Upper lobe of left lung (tissue), 6 donors: ENCODE measurements at regions not wholly inside any gene's neighbourhood (a gene's known extent, or its start where the extent isn't known, plus 50 kb on each side); places are given as distances from the start of the nearest gene placed in this dataset.

ENCODE experiments used
- ATAC-seq, 2 donors: fragments of 200-7000 bp; cut with Tn5 transposase; one replicate each; pipeline ENCODE4 v1.9.1; 2022; ENCODE audit warnings: mild to moderate bottlenecking in 2 of 2, moderate library complexity in 2 of 2; ENCODE audit not compliant: low FRiP score in 2 of 2
- DNase-seq, 2 donors: peaks; one replicate each; pipeline ENCODE4 v3.0.0-alpha.2; 2019 to 2020
- H3K27ac ChIP-seq, 4 donors: fragments of 200-600 bp; sonication (generic); one replicate each; pipeline ENCODE4 v1.5.1; 2016 to 2019
- H3K27me3 ChIP-seq, 4 donors: fragments of 200-600 bp; sonication (generic); one replicate each; pipeline ENCODE4 v1.5.1; 2017 to 2019
- H3K36me3 ChIP-seq, 4 donors: fragments of 200-600 bp; sonication (generic); one replicate each; pipeline ENCODE4 v1.5.1; 2016 to 2019
- H3K4me1 ChIP-seq, 4 donors: fragments of 200-600 bp; sonication (generic); one replicate each; pipeline ENCODE4 v1.5.1; 2018 to 2019
- H3K4me3 ChIP-seq, 4 donors: fragments of 200-600 bp; sonication (generic); one replicate each; pipeline ENCODE4 v1.5.1; 2017 to 2019; ENCODE audit warnings: mild to moderate bottlenecking in 2 of 4, moderate library complexity in 1 of 4
- H3K9me3 ChIP-seq, 4 donors: fragments of 200-600 bp; sonication (generic); one replicate each; pipeline ENCODE4 v1.5.1; 2018 to 2019
- EP300 ChIP-seq, 4 donors: sonication (generic); formaldehyde crosslinking; IDR thresholded peaks; one replicate each; pipeline ENCODE4 v1.5.1; 2017; ENCODE audit warnings: antibody characterized with exemption in 4 of 4, control low read depth in 2 of 4
- POLR2A ChIP-seq, 4 donors: fragments of 450-650 bp; IDR thresholded peaks; one replicate each; pipeline ENCODE4 v1.5.1; 2016 to 2017; ENCODE audit warnings: antibody characterized with exemption in 4 of 4, mild to moderate bottlenecking in 2 of 4
- POLR2AphosphoS5 ChIP-seq, 2 donors: sonication (generic); formaldehyde crosslinking; IDR thresholded peaks; one replicate each; pipeline ENCODE4 v1.5.1; 2017; ENCODE audit warnings: antibody characterized with exemption in 2 of 2
- WGBS, 2 donors: methylation state at CpG; one replicate each; pipeline ENCODE4 v1.1.5; 2017 to 2018; 5-methylcytosine and 5-hydroxymethylcytosine counted together
- TF ChIP-seq, protein P1 (sequence below), 6 experiments: fragments of 450-650 bp in 4 of 6; fragments of 200-600 bp in 2 of 6; sonication (generic) in 2 of 6; IDR thresholded peaks; one replicate each; pipeline ENCODE4 v1.5.1; 2016 to 2019; ENCODE audit warnings: antibody characterized with exemption in 6 of 6
- donor health status: DM: no; HTN: no; CAD: no; lungs with moderate emphysema.
- donor health status: DM: no; HTN: yes; CAD: no; lungs with severe emphysema.

- Histone ChIP-seq H3K36me3 (no peaks in the 10 kb centered on the region), H3K27me3 (no peaks in the 10 kb centered on the region), H3K27ac (no peak overlapping the region), H3K4me3 (no peak overlapping the region), H3K9me3 (no peaks in the 10 kb centered on the region), H3K4me1 (peaks cover 0 to 9% (median 0%) of the 10 kb centered on the region in 4 donors)
- TF ChIP-seq POLR2AphosphoS5 (IDR thresholded peaks at IDR 0.05) (no peak), EP300 (IDR thresholded peaks at IDR 0.05) (no peak), POLR2A (IDR thresholded peaks at IDR 0.05) (no peak)
- TF ChIP-seq, protein P1, sequence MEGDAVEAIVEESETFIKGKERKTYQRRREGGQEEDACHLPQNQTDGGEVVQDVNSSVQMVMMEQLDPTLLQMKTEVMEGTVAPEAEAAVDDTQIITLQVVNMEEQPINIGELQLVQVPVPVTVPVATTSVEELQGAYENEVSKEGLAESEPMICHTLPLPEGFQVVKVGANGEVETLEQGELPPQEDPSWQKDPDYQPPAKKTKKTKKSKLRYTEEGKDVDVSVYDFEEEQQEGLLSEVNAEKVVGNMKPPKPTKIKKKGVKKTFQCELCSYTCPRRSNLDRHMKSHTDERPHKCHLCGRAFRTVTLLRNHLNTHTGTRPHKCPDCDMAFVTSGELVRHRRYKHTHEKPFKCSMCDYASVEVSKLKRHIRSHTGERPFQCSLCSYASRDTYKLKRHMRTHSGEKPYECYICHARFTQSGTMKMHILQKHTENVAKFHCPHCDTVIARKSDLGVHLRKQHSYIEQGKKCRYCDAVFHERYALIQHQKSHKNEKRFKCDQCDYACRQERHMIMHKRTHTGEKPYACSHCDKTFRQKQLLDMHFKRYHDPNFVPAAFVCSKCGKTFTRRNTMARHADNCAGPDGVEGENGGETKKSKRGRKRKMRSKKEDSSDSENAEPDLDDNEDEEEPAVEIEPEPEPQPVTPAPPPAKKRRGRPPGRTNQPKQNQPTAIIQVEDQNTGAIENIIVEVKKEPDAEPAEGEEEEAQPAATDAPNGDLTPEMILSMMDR (IDR thresholded peaks at IDR 0.05) = no peak
- ATAC-seq (peak in 1 of 2 donors; percentile 58), DNase-seq (no peak)
- 77 to 88% methylated on average over 2 of the region's 2 CpGs for WGBS, 2 donors
These were observed 208.3 kb upstream of the SERP2 start for GRCh38 chr13:44165221-44165888.

GRCh38 chr13:44165889-44166496 is 207.6 kb upstream of the SERP2 start:
- Histone ChIP-seq H3K4me1 (peaks cover 0 to 4% (median 0%) of the 10 kb centered on the region in 4 donors), H3K4me3 (no peak overlapping the region), H3K27me3 (no peaks in the 10 kb centered on the region), H3K36me3 (no peaks in the 10 kb centered on the region), H3K27ac (no peak overlapping the region), H3K9me3 (no peaks in the 10 kb centered on the region)
- TF ChIP-seq POLR2A (IDR thresholded peaks at IDR 0.05) (no peak), POLR2AphosphoS5 (IDR thresholded peaks at IDR 0.05) (no peak), EP300 (IDR thresholded peaks at IDR 0.05) (no peak)
- TF ChIP-seq, protein P1 (IDR thresholded peaks at IDR 0.05) = no peak
- DNase-seq (no peak), ATAC-seq (no peak)
- WGBS, 2 donors = 92 to 94% methylated on average over 7 of the region's 7 CpGs

GRCh38 chr13:44169018-44169911 is 204.4 kb upstream of the SERP2 start:
- no peaks in the 10 kb centered on the region for H3K9me3 ChIP-seq
- no peak overlapping the region for H3K4me3 ChIP-seq
- no peaks in the 10 kb centered on the region for H3K27me3 ChIP-seq
- 91 to 94% methylated on average over 2 of the region's 2 CpGs for WGBS, 2 donors
- TF ChIP-seq EP300 (IDR thresholded peaks at IDR 0.05) (no peak), POLR2A (IDR thresholded peaks at IDR 0.05) (no peak), POLR2AphosphoS5 (IDR thresholded peaks at IDR 0.05) (no peak)
- TF ChIP-seq, protein P1 (IDR thresholded peaks at IDR 0.05) = no peak
- H3K36me3 ChIP-seq = no peaks in the 10 kb centered on the region
- no peak for ATAC-seq
- peaks cover 0 to 3% (median 0%) of the 10 kb centered on the region in 4 donors for H3K4me1 ChIP-seq
- DNase-seq = no peak
- H3K27ac ChIP-seq = no peak overlapping the region

GRCh38 chr13:44170731-44171130 is 202.9 kb upstream of the SERP2 start:
- Histone ChIP-seq H3K27me3 (no peaks in the 10 kb centered on the region), H3K9me3 (no peaks in the 10 kb centered on the region), H3K4me3 (no peak overlapping the region), H3K36me3 (no peaks in the 10 kb centered on the region), H3K27ac (no peak overlapping the region), H3K4me1 (peaks cover 5 to 10% (median 8%) of the 10 kb centered on the region in 4 donors)
- no peak for ATAC-seq
- TF ChIP-seq EP300 (IDR thresholded peaks at IDR 0.05) = no peak
- TF ChIP-seq POLR2A (IDR thresholded peaks at IDR 0.05) = no peak
- TF ChIP-seq, protein P1 (IDR thresholded peaks at IDR 0.05) = no peak
- TF ChIP-seq POLR2AphosphoS5 (IDR thresholded peaks at IDR 0.05) = no peak
- 87 to 94% methylated on average over 1 of the region's 1 CpG for WGBS, 2 donors
- DNase-seq = no peak
